Fibroblast of lung (primary cell): ENCODE measurements at regions not wholly inside any gene's neighbourhood (a gene's known extent, or its start where the extent isn't known, plus 50 kb on each side); places are given as distances from the start of the nearest gene placed in this dataset.

Experiments
- EZH2 ChIP-seq: IDR thresholded peaks from 2 replicates; pipeline ENCODE4 v1.5.1; 2012; ENCODE audit warnings: low read length, control low read depth, mild to moderate bottlenecking; ENCODE audit errors: missing control alignments
- TF ChIP-seq, protein P1 (sequence below), 2 donors: IDR thresholded peaks in 1 of 2; conservative IDR thresholded peaks in 1 of 2; 1 replicate in 1 of 2; 2 replicates in 1 of 2; pipeline ENCODE4 v1.5.1; 2011 to 2012; ENCODE audit warnings: low read length in 2 of 2, control low read depth in 1 of 2, inconsistent platforms in 1 of 2, low read depth in 1 of 2, mild to moderate bottlenecking in 1 of 2

DNA sequence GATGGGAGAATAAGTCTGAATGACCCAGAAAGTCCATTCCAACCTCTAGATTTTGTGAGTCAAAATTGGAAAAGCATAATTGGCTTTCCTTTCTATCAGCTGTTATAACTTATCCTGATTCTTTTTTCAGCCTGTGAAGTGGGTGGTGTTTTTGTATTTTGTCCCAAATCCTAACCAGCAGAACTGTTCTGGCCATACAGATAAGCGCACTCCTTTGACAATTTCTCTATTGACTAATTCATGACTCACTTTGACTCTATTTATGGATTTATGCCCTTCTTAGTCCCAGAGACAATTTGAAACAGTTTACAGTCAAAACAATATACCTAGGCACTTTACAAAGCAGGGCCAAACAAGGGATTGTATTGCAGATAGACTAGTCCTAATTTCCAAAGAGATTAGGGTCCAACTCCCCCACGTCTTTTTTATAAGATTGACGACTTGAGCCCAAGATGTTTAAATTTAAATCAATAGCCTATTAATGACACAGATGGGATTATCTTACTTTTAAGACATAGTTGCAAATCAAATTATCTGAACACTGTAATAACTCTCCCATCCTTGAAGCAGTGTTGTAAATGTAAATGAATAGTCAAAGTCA lies 301.7 kb upstream of the SEMA6A start:
- TF ChIP-seq, protein P1, sequence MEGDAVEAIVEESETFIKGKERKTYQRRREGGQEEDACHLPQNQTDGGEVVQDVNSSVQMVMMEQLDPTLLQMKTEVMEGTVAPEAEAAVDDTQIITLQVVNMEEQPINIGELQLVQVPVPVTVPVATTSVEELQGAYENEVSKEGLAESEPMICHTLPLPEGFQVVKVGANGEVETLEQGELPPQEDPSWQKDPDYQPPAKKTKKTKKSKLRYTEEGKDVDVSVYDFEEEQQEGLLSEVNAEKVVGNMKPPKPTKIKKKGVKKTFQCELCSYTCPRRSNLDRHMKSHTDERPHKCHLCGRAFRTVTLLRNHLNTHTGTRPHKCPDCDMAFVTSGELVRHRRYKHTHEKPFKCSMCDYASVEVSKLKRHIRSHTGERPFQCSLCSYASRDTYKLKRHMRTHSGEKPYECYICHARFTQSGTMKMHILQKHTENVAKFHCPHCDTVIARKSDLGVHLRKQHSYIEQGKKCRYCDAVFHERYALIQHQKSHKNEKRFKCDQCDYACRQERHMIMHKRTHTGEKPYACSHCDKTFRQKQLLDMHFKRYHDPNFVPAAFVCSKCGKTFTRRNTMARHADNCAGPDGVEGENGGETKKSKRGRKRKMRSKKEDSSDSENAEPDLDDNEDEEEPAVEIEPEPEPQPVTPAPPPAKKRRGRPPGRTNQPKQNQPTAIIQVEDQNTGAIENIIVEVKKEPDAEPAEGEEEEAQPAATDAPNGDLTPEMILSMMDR (conservative IDR thresholded peaks at IDR 0.05 in 1 of 2, IDR thresholded peaks at IDR 0.05 in 1 of 2; ENCODE audit: low read depth in 1 of 2, low read length in 2 of 2), result no peak
- TF ChIP-seq EZH2, result no peak
